Rectal smooth muscle tissue (tissue), 1 donor: ENCODE measurements at regions not wholly inside any gene's neighbourhood (a gene's known extent, or its start where the extent isn't known, plus 50 kb on each side); places are given as distances from the start of the nearest gene placed in this dataset.
"Not testable (repeated sequence)": the region's sequence is repeated elsewhere in the genome, so short reads cannot be mapped to it uniquely, and the experiment has no call there.

Source experiments
- H3K27ac ChIP-seq: one replicate; pipeline ENCODE4 v1.7.0; 2013; ENCODE audit warnings: low read depth, low read length, inconsistent platforms
- H3K27me3 ChIP-seq: one replicate; pipeline ENCODE4 v1.7.0; 2013; ENCODE audit warnings: low read length; ENCODE audit not compliant: control insufficient read depth, insufficient read depth
- H3K36me3 ChIP-seq: one replicate; pipeline ENCODE4 v1.7.0; 2013; ENCODE audit warnings: low read length; ENCODE audit not compliant: control insufficient read depth, insufficient read depth
- H3K4me1 ChIP-seq: one replicate; pipeline ENCODE4 v1.7.0; 2013; ENCODE audit warnings: low read length; ENCODE audit not compliant: control insufficient read depth, insufficient read depth
- H3K4me3 ChIP-seq: one replicate; pipeline ENCODE4 v1.7.0; 2013; ENCODE audit warnings: low read length
- H3K9ac ChIP-seq: one replicate; pipeline ENCODE4 v1.7.0; 2013; ENCODE audit warnings: low read length

GRCh38 chr2:83386549-83386948 is 1072.5 kb downstream of the SUCLG1 start:
- H3K36me3 ChIP-seq = no peaks in the 10 kb centered on the region
- no peaks in the 10 kb centered on the region for H3K27me3 ChIP-seq

GRCh38 chr2:83378921-83379320 is 1080.2 kb downstream of the SUCLG1 start:
- H3K9ac ChIP-seq = no peak overlapping the region
- H3K27me3 ChIP-seq = no peaks in the 10 kb centered on the region
- no peak overlapping the region for H3K4me3 ChIP-seq
- H3K27ac ChIP-seq = no peak overlapping the region
- no peaks in the 10 kb centered on the region for H3K36me3 ChIP-seq
- no peaks in the 10 kb centered on the region for H3K4me1 ChIP-seq

More at GRCh38 chr2:83386549-83386948, 1072.5 kb downstream of the SUCLG1 start:
- no peak overlapping the region for H3K9ac ChIP-seq
- H3K4me1 ChIP-seq = no peaks in the 10 kb centered on the region
- no peak overlapping the region for H3K4me3 ChIP-seq
- H3K27ac ChIP-seq = no peak overlapping the region

GRCh38 chr2:83376731-83377130 is 1082.3 kb downstream of the SUCLG1 start:
- no peak overlapping the region for H3K4me3 ChIP-seq
- H3K27me3 ChIP-seq = no peaks in the 10 kb centered on the region
- no peaks in the 10 kb centered on the region for H3K36me3 ChIP-seq
- no peaks in the 10 kb centered on the region for H3K4me1 ChIP-seq
- H3K9ac ChIP-seq = no peak overlapping the region
- no peak overlapping the region for H3K27ac ChIP-seq

- H3K4me3 ChIP-seq = no peak overlapping the region
- H3K27ac ChIP-seq = no peak overlapping the region
- no peak overlapping the region for H3K9ac ChIP-seq
- no peaks in the 10 kb centered on the region for H3K27me3 ChIP-seq
- H3K36me3 ChIP-seq = no peaks in the 10 kb centered on the region
- no peaks in the 10 kb centered on the region for H3K4me1 ChIP-seq
Measured at GRCh38 chr2:83370419-83370762, 1088.7 kb downstream of the SUCLG1 start.

GRCh38 chr2:83369601-83370418 is 1089.3 kb downstream of the SUCLG1 start:
- no peaks in the 10 kb centered on the region for H3K4me1 ChIP-seq
- H3K27me3 ChIP-seq = no peaks in the 10 kb centered on the region
- H3K36me3 ChIP-seq = no peaks in the 10 kb centered on the region
- H3K9ac ChIP-seq = no peak overlapping the region
- no peak overlapping the region for H3K4me3 ChIP-seq
- no peak overlapping the region for H3K27ac ChIP-seq

GRCh38 chr2:83368916-83369315 is 1090.2 kb downstream of the SUCLG1 start:
- H3K27ac ChIP-seq = no peak overlapping the region
- no peaks in the 10 kb centered on the region for H3K27me3 ChIP-seq
- no peak overlapping the region for H3K9ac ChIP-seq
- H3K36me3 ChIP-seq = no peaks in the 10 kb centered on the region
- H3K4me1 ChIP-seq = no peaks in the 10 kb centered on the region
- H3K4me3 ChIP-seq = no peak overlapping the region

GRCh38 chr2:83368461-83368860 is 1090.6 kb downstream of the SUCLG1 start:
- no peak overlapping the region for H3K9ac ChIP-seq
- no peaks in the 10 kb centered on the region for H3K4me1 ChIP-seq
- no peak overlapping the region for H3K4me3 ChIP-seq
- no peaks in the 10 kb centered on the region for H3K27me3 ChIP-seq
- H3K36me3 ChIP-seq = no peaks in the 10 kb centered on the region
- H3K27ac ChIP-seq = no peak overlapping the region

- Histone ChIP-seq H3K36me3 (no peaks in the 10 kb centered on the region), H3K4me3 (no peak overlapping the region), H3K27me3 (no peaks in the 10 kb centered on the region), H3K27ac (no peak overlapping the region), H3K9ac (no peak overlapping the region), H3K4me1 (no peaks in the 10 kb centered on the region)
Measured at GRCh38 chr2:83365476-83365875, 1093.6 kb downstream of the SUCLG1 start.

- Histone ChIP-seq H3K4me3 (no peak overlapping the region), H3K27me3 (no peaks in the 10 kb centered on the region), H3K9ac (no peak overlapping the region), H3K4me1 (no peaks in the 10 kb centered on the region), H3K36me3 (no peaks in the 10 kb centered on the region), H3K27ac (no peak overlapping the region)
Measured at GRCh38 chr2:83364264-83364663, 1094.8 kb downstream of the SUCLG1 start.

GRCh38 chr2:83363138-83363537 is 1095.9 kb downstream of the SUCLG1 start:
- H3K27ac ChIP-seq, H3K9ac ChIP-seq, H3K4me3 ChIP-seq, H3K36me3 ChIP-seq, H3K27me3 ChIP-seq, H3K4me1 ChIP-seq: not testable (repeated sequence)

GRCh38 chr2:83359336-83359735 is 1099.7 kb downstream of the SUCLG1 start:
- no peak overlapping the region for H3K4me3 ChIP-seq
- no peaks in the 10 kb centered on the region for H3K27me3 ChIP-seq
- no peak overlapping the region for H3K9ac ChIP-seq
- H3K27ac ChIP-seq = no peak overlapping the region
- no peaks in the 10 kb centered on the region for H3K4me1 ChIP-seq
- no peaks in the 10 kb centered on the region for H3K36me3 ChIP-seq

GRCh38 chr2:83342860-83343329 is 1116.2 kb downstream of the SUCLG1 start:
- H3K36me3 ChIP-seq = no peaks in the 10 kb centered on the region
- H3K9ac ChIP-seq = no peak overlapping the region
- H3K27me3 ChIP-seq = no peaks in the 10 kb centered on the region

GRCh38 chr2:83340424-83340823 is 1118.7 kb downstream of the SUCLG1 start:
- Histone ChIP-seq H3K27me3 (no peaks in the 10 kb centered on the region), H3K4me1 (no peaks in the 10 kb centered on the region), H3K9ac (no peak overlapping the region), H3K36me3 (no peaks in the 10 kb centered on the region), H3K27ac (no peak overlapping the region), H3K4me3 (no peak overlapping the region)

More at GRCh38 chr2:83342860-83343329, 1116.2 kb downstream of the SUCLG1 start:
- Histone ChIP-seq H3K4me1 (no peaks in the 10 kb centered on the region), H3K4me3 (no peak overlapping the region), H3K27ac (no peak overlapping the region)
